Esophagus (tissue), 2 donors: ENCODE measurements at regions not wholly inside any gene's neighbourhood (a gene's known extent, or its start where the extent isn't known, plus 50 kb on each side); places are given as distances from the start of the nearest gene placed in this dataset.
"Not testable (repeated sequence)": the region's sequence is repeated elsewhere in the genome, so short reads cannot be mapped to it uniquely, and the experiment has no call there.

Experiments used
- H3K27ac ChIP-seq, 2 donors: one replicate each; pipeline ENCODE4 v1.5.1; 2013; ENCODE audit warnings: low read depth in 2 of 2, mild to moderate bottlenecking in 2 of 2, inconsistent platforms in 1 of 2, low read length in 1 of 2, moderate library complexity in 1 of 2
- H3K27me3 ChIP-seq, 2 donors: one replicate each; pipeline ENCODE4 v1.6.1; 2013; ENCODE audit warnings: low read length in 2 of 2, control low read depth in 1 of 2, mild to moderate bottlenecking in 1 of 2; ENCODE audit not compliant: insufficient read depth in 2 of 2, control insufficient read depth in 1 of 2
- H3K36me3 ChIP-seq, 2 donors: one replicate each; pipeline ENCODE4 v1.6.1; 2013; ENCODE audit warnings: low read length in 1 of 2; ENCODE audit not compliant: control insufficient read depth in 2 of 2, insufficient read depth in 2 of 2
- H3K4me1 ChIP-seq, 2 donors: one replicate each; pipeline ENCODE4 v1.6.1; 2013; ENCODE audit warnings: low read length in 1 of 2; ENCODE audit not compliant: control insufficient read depth in 2 of 2, insufficient read depth in 2 of 2
- H3K4me3 ChIP-seq, 2 donors: one replicate each; pipeline ENCODE4 v1.5.1; 2013; ENCODE audit warnings: low read length in 2 of 2, mild to moderate bottlenecking in 2 of 2, low read depth in 1 of 2, moderate library complexity in 1 of 2
- H3K9me3 ChIP-seq, 2 donors: one replicate each; pipeline ENCODE4 v1.6.1; 2013; ENCODE audit warnings: mild to moderate bottlenecking in 2 of 2, low read depth in 1 of 2, low read length in 1 of 2, moderate library complexity in 1 of 2; ENCODE audit not compliant: control insufficient read depth in 2 of 2, insufficient read depth in 1 of 2
- WGBS, 2 donors: extraction: QIAGEN DNeasy Blood & Tissue Kit; methylation state at CpG; one replicate each; pipeline ENCODE4 v1.1.7; 2013; 5-methylcytosine and 5-hydroxymethylcytosine counted together
- donor health status: healthy with polysubstance abuse.
- donor health status: Bipolar disorder and iron deficiency.

DNA sequence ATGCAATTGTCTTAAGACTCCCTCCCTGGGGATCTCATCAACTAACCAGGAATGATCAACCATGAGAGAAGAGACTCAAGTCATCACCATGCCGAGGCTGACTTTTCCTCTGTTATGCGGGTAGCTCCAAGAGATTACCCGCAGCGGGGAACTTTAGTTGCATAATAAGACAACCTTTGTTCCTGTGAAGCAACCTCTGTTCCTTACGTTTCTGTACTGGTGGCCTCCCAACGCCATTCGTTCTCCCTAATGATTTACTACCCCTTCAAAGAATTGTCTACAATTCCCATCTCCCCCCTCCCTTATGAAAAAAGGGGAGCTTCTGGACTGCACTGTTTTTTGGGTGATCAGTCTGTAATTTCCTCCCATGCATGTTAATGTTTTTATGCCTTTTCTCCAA lies 66.1 kb upstream of the LRPPRC start:
- no peaks in the 10 kb centered on the region for H3K4me1 ChIP-seq
- no peak overlapping the region for H3K4me3 ChIP-seq
- H3K9me3 ChIP-seq: no peaks in the 10 kb centered on the region
- no peaks in the 10 kb centered on the region for H3K27me3 ChIP-seq
- H3K27ac ChIP-seq: no peak overlapping the region
- 77 to 86% methylated on average over 7 of the region's 7 CpGs for WGBS, 2 donors
- H3K36me3 ChIP-seq: no peaks in the 10 kb centered on the region

GRCh38 chr2:44063033-44063432 lies 67.2 kb upstream of the LRPPRC start:
- H3K36me3 ChIP-seq: no peaks in the 10 kb centered on the region
- 77 to 88% methylated on average over 4 of the region's 4 CpGs for WGBS, 2 donors
- no peaks in the 10 kb centered on the region for H3K4me1 ChIP-seq
- no peak overlapping the region for H3K27ac ChIP-seq
- H3K9me3 ChIP-seq: no peaks in the 10 kb centered on the region
- no peaks in the 10 kb centered on the region for H3K27me3 ChIP-seq
- H3K4me3 ChIP-seq: no peak overlapping the region

DNA sequence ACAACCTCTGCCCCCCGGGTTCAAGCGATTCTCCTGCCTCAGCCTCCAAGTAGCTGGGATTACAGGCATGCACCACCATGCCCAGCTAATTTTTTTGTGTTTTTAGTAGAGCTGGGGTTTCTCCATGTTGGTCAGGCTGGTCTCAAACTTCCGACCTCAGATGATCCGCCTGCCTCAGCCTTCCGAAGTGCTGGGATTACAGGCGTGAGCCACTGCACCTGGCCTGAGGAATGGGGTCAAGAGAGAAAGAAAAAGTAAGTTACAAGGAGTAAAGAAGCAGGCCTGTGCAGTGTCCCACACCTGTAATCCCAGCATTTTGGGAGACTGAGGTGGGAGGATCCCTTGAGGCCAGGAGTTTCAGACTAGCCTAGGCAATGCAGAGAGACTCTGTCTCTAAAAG lies 68.5 kb upstream of the LRPPRC start:
- not testable (repeated sequence) for H3K4me3 ChIP-seq, H3K27me3 ChIP-seq, H3K27ac ChIP-seq, H3K4me1 ChIP-seq, H3K9me3 ChIP-seq, H3K36me3 ChIP-seq
- WGBS, 2 donors: 93 to 94% methylated on average over 6 of the region's 6 CpGs

DNA sequence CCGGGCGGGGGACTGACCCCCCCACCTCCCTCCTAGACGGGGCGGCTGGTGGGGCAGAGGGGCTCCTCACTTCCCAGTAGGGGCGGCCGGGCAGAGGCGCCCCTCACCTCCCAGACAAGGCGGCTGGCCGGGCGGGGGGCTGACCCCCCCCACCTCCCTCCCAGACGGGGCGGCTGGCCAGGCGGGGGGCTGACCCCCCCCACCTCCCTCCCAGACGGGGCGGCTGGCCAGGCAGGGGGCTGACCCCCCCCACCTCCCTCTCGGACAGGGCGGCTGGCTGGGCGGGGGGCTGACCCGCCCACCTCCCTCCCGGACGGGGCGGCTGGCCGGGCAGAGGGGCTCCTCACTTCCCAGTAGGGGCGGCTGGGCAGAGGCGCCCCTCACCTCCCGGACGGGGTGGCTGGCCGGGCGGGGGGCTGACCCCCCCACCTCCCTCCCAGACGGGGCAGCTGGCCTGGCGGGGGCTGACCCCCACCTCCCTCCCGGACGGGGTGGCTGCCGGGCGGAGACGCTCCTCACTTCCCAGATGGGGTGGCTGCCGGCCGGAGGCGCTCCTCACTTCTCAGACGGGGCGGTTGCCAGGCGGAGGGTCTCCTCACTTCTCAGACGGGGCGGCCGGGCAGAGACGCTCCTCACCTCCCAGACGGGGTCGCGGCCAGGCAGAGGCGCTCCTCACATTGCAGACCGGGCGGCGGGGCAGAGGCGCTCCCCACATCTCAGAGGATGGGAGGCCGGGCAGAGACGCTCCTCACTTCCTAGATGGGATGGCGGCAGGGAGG lies 71.4 kb upstream of the LRPPRC start:
- WGBS, 2 donors: 97 to 98% methylated on average over 22 to 46 of the region's 57 CpGs
- H3K36me3 ChIP-seq, H3K4me1 ChIP-seq, H3K27me3 ChIP-seq, H3K4me3 ChIP-seq, H3K9me3 ChIP-seq, H3K27ac ChIP-seq: not testable (repeated sequence)

- WGBS, 2 donors: 95 to 97% methylated on average over 15 to 22 of the region's 22 CpGs
- H3K9me3 ChIP-seq, H3K27me3 ChIP-seq: not testable (repeated sequence)
Observed at GRCh38 chr2:44067791-44068181, 72.0 kb upstream of the LRPPRC start.

GRCh38 chr2:44071454-44072046 lies 75.8 kb upstream of the LRPPRC start:
- H3K27ac ChIP-seq: no peak overlapping the region
- 75 to 90% methylated on average over 2 of the region's 2 CpGs for WGBS, 2 donors
- H3K4me1 ChIP-seq: no peaks in the 10 kb centered on the region
- no peak overlapping the region for H3K4me3 ChIP-seq
- no peaks in the 10 kb centered on the region for H3K27me3 ChIP-seq
- no peaks in the 10 kb centered on the region for H3K36me3 ChIP-seq
- H3K9me3 ChIP-seq: no peaks in the 10 kb centered on the region

More at GRCh38 chr2:44067791-44068181, 72.0 kb upstream of the LRPPRC start:
- H3K27ac ChIP-seq, H3K4me1 ChIP-seq, H3K36me3 ChIP-seq, H3K4me3 ChIP-seq: not testable (repeated sequence)

DNA sequence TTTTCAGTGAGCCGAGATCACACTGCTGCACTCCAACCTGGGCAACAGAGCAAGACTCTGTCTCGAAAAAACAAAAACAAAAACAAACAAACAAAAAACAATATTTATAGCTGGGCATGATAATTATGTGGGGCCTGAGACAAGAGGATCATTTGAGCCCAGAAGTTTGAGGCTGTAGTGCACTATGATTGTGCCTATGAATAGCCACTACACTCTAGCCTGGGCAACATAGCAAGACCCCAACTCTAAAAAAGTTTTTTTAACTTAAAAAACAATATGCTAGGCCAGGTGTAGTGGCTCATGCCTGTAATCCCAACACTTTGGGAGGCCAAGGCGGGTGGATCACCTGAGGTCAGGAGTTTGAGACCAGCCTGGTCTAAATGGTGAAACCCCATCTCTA lies 77.9 kb upstream of the LRPPRC start:
- H3K9me3 ChIP-seq, H3K36me3 ChIP-seq, H3K4me3 ChIP-seq, H3K27ac ChIP-seq, H3K27me3 ChIP-seq, H3K4me1 ChIP-seq: not testable (repeated sequence)
- WGBS, 2 donors: 84 to 89% methylated on average over 3 of the region's 3 CpGs

DNA sequence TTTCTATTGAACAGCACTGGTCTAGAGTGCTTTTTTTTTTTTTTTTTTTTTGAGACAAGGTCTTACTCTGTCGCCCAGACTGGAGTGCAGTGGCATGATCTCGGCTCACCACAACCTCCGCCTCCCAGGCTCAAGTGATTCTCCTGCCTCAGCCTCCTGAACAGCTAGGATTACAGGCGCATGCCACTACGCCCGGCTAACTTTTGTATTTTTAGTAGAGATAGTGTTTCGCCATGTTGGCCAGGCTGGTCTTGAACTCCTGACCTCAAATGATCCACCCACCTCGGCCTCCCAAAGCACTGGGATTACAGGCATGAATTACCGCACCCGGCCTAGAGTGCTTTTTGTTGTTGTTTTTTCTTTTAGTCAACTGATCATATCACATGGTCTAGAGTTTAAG lies 79.0 kb upstream of the LRPPRC start:
- WGBS, 2 donors: 88 to 92% methylated on average over 10 of the region's 10 CpGs
- H3K9me3 ChIP-seq, H3K36me3 ChIP-seq, H3K4me1 ChIP-seq, H3K4me3 ChIP-seq, H3K27me3 ChIP-seq, H3K27ac ChIP-seq: not testable (repeated sequence)

DNA sequence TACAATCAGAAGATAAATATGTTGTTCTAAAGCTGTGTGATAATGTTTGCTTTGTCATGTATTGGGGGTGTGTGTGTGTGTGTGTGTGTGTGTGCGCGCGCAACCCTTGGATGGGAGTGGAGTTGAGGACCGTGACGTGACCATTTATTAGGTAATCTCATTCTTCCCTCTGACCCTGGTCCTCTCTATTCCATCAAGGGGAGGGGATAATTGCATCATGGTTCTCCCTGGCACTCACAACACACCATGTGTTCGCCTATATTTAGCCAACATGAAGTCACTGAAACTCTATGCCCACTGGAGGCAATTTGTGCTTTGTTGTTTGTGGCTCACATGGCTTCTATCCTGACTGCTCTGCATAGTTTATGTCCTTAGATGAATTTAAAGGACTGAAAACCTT lies 79.8 kb upstream of the LRPPRC start:
- no peaks in the 10 kb centered on the region for H3K9me3 ChIP-seq
- H3K27ac ChIP-seq: no peak overlapping the region
- WGBS, 2 donors: 88 to 89% methylated on average over 6 of the region's 6 CpGs
- no peak overlapping the region for H3K4me3 ChIP-seq
- H3K36me3 ChIP-seq: no peaks in the 10 kb centered on the region
- no peaks in the 10 kb centered on the region for H3K4me1 ChIP-seq
- H3K27me3 ChIP-seq: no peaks in the 10 kb centered on the region

DNA sequence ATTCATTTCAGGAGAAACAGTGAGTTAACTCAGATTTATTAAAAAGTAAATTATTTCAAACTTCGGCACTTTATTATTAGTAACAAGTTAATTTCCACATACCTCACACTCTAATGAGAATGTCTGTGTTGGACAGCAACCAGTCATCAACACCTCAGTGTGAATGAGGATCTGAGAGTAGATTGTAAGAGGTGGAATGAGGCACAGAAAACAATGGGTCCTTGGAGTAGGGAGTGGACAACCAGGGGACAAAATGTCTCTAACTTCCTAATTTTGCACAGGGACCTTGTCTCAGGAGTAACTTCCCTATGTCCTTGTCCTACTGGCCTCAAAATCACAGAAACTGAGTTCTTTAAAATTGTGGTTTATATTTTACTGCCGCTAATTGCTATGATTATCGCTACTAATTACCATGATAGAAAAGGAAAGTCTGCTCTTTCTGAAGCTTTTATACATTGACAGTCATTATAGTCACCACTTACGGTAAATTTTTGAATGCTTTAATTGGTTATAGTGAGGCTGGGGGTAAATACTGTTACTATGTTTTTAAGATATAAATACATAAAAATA lies 82.2 kb upstream of the LRPPRC start:
- WGBS, 2 donors: 84 to 89% methylated on average over 4 of the region's 4 CpGs
- no peak overlapping the region for H3K27ac ChIP-seq
- H3K4me3 ChIP-seq: no peak overlapping the region

More for the DNA sequence above, 82.2 kb upstream of the LRPPRC start:
- no peaks in the 10 kb centered on the region for H3K4me1 ChIP-seq
- H3K9me3 ChIP-seq: no peaks in the 10 kb centered on the region
- H3K27me3 ChIP-seq: no peaks in the 10 kb centered on the region
- H3K36me3 ChIP-seq: no peaks in the 10 kb centered on the region
